CD4-positive, alpha-beta T cell (primary cell): ENCODE measurements at regions not wholly inside any gene's neighbourhood (a gene's known extent, or its start where the extent isn't known, plus 50 kb on each side); places are given as distances from the start of the nearest gene placed in this dataset.

Experiments used
- ATAC-seq: fragments of 200-7000 bp; cut with Tn5 transposase; one replicate; pipeline ENCODE4 v1.10.0; 2022; ENCODE audit warnings: mild to moderate bottlenecking; ENCODE audit not compliant: poor library complexity
- CTCF ChIA-PET: fragments of 350-600 bp; sonication (Branson Sonifier 250); formaldehyde crosslinking; loops from one replicate; lab custom pipeline; 2021; ENCODE audit warnings: antibody characterized with exemption, inconsistent platforms; lab: Charles Lee
- POLR2A ChIA-PET: fragments of 350-600 bp; sonication (Branson Sonifier 250); formaldehyde crosslinking; loops from one replicate; lab custom pipeline; 2021; ENCODE audit warnings: antibody characterized with exemption, inconsistent platforms; lab: Charles Lee
- DNase-seq, 14 experiments: peaks; one replicate each; pipeline ENCODE4 v3.0.0-alpha.2; 2013 to 2020; ENCODE audit warnings: mixed read lengths in 2 of 14
- H3K27ac ChIP-seq, 2 donors: one replicate each; pipeline versions ENCODE4 v1.5.1 to v1.7.0; 2013; ENCODE audit warnings: low read length in 2 of 2, low read depth in 1 of 2, mild to moderate bottlenecking in 1 of 2
- H3K27me3 ChIP-seq, 2 experiments: 1 replicate in 1 of 2; 2 replicates in 1 of 2; pipeline versions ENCODE4 v1.6.1 to v1.7.0; 2013; ENCODE audit warnings: low read length in 2 of 2, control low read depth in 1 of 2, mild to moderate bottlenecking in 1 of 2, moderate library complexity in 1 of 2; ENCODE audit not compliant: insufficient read depth in 2 of 2, control insufficient read depth in 1 of 2
- H3K36me3 ChIP-seq: one replicate; pipeline ENCODE4 v1.6.1; 2013; ENCODE audit warnings: low read length, control low read depth; ENCODE audit not compliant: insufficient read depth
- H3K4me1 ChIP-seq: one replicate; pipeline ENCODE4 v1.6.1; 2013; ENCODE audit warnings: low read length, control low read depth; ENCODE audit not compliant: insufficient read depth
- H3K4me3 ChIP-seq: one replicate; pipeline ENCODE4 v1.5.1; 2013; ENCODE audit warnings: mild to moderate bottlenecking, low read length, moderate library complexity
- H3K9me3 ChIP-seq, 2 experiments: 1 replicate in 1 of 2; 2 replicates in 1 of 2; pipeline versions ENCODE4 v1.6.1 to v1.7.0; 2013; ENCODE audit warnings: low read length in 2 of 2, mild to moderate bottlenecking in 2 of 2, control low read depth in 1 of 2, moderate library complexity in 1 of 2; ENCODE audit not compliant: control insufficient read depth in 1 of 2, insufficient read depth in 1 of 2
- H3K27ac Mint-ChIP-seq: one replicate; pipeline ENCODE4 v1.8.0; 2020; ENCODE audit warnings: mixed read lengths
- H3K27me3 Mint-ChIP-seq: one replicate; pipeline ENCODE4 v1.8.0; 2021; ENCODE audit warnings: mixed read lengths
- H3K36me3 Mint-ChIP-seq: one replicate; pipeline ENCODE4 v1.8.0; 2021; ENCODE audit warnings: low read depth, mixed read lengths
- H3K4me1 Mint-ChIP-seq: one replicate; pipeline ENCODE4 v1.8.0; 2021; ENCODE audit warnings: low read depth, mixed read lengths
- H3K4me3 Mint-ChIP-seq: one replicate; pipeline ENCODE4 v1.8.0; 2020; ENCODE audit warnings: mild to moderate bottlenecking, mixed read lengths
- H3K9me3 Mint-ChIP-seq: one replicate; pipeline ENCODE4 v1.8.0; 2020; ENCODE audit warnings: mixed read lengths
- CTCF ChIP-seq: fragments of 200-600 bp; IDR thresholded peaks from one replicate; pipeline ENCODE4 v1.8.0; 2022; ENCODE audit warnings: antibody characterized with exemption, mild to moderate bottlenecking
- intact Hi-C, 2 experiments: fragments of 100-400 bp; cut with DNase I in 1 of 2; cut with micrococcal nuclease in 1 of 2; formaldehyde crosslinking; loops; one replicate each; pipeline versions ENCODE4 v1.15.1 to v1.9.0; 2023 to 2025; cut with DNase I, micrococcal nuclease

GRCh38 chr15:47876986-47877385 is 159.7 kb downstream of the SEMA6D start:
- Histone ChIP-seq H3K4me1 (no peaks in the 10 kb centered on the region), H3K4me3 (no peak overlapping the region), H3K36me3 (no peaks in the 10 kb centered on the region), H3K27ac (no peak overlapping the region), H3K27me3 (no peaks in the 10 kb centered on the region), H3K9me3 (no peaks in the 10 kb centered on the region)
- Mint-ChIP-seq H3K36me3 (no peaks in the 10 kb centered on the region), H3K4me1 (no peaks in the 10 kb centered on the region), H3K27me3 (no peaks in the 10 kb centered on the region), H3K9me3 (no peaks in the 10 kb centered on the region), H3K4me3 (no peak overlapping the region), H3K27ac (no peak overlapping the region)
- DNase-seq (no peak), ATAC-seq (no peak)
- POLR2A ChIA-PET: no interaction called here
- intact Hi-C loops: no loop called here
- CTCF ChIA-PET: no interaction called here
- TF ChIP-seq CTCF: no peak

GRCh38 chr15:47877836-47878235 is 160.5 kb downstream of the SEMA6D start:
- ChIA-PET POLR2A (no interaction called here), CTCF (no interaction called here)
- Mint-ChIP-seq H3K4me3 (no peak overlapping the region), H3K9me3 (no peaks in the 10 kb centered on the region), H3K36me3 (no peaks in the 10 kb centered on the region), H3K27me3 (no peaks in the 10 kb centered on the region), H3K4me1 (no peaks in the 10 kb centered on the region), H3K27ac (no peak overlapping the region)
- DNase-seq (no peak), ATAC-seq (no peak)
- Histone ChIP-seq H3K4me1 (no peaks in the 10 kb centered on the region), H3K27me3 (no peaks in the 10 kb centered on the region), H3K9me3 (no peaks in the 10 kb centered on the region), H3K27ac (no peak overlapping the region), H3K36me3 (no peaks in the 10 kb centered on the region), H3K4me3 (no peak overlapping the region)
- intact Hi-C loops: no loop called here
- no peak for TF ChIP-seq CTCF

- H3K27ac ChIP-seq: no peak overlapping the region
- no peaks in the 10 kb centered on the region for H3K9me3 ChIP-seq
- intact Hi-C loops: no loop called here
- no peaks in the 10 kb centered on the region for H3K9me3 Mint-ChIP-seq
- no peaks in the 10 kb centered on the region for H3K27me3 ChIP-seq
- no peaks in the 10 kb centered on the region for H3K4me1 Mint-ChIP-seq
- H3K27me3 Mint-ChIP-seq: peaks cover 4% of the 10 kb centered on the region
- H3K36me3 Mint-ChIP-seq: no peaks in the 10 kb centered on the region
- DNase-seq (no peak), ATAC-seq (no peak)
- H3K27ac Mint-ChIP-seq: no peak overlapping the region
- H3K4me1 ChIP-seq: no peaks in the 10 kb centered on the region
- H3K4me3 Mint-ChIP-seq: no peak overlapping the region
- H3K4me3 ChIP-seq: no peak overlapping the region
- POLR2A ChIA-PET: no interaction called here
- no peak for TF ChIP-seq CTCF
- H3K36me3 ChIP-seq: no peaks in the 10 kb centered on the region
- CTCF ChIA-PET: no interaction called here
These were observed 168.6 kb downstream of the SEMA6D start for GRCh38 chr15:47885920-47886319.
